RWPE2 (cell line): ENCODE measurements at regions not wholly inside any gene's neighbourhood (a gene's known extent, or its start where the extent isn't known, plus 50 kb on each side); places are given as distances from the start of the nearest gene placed in this dataset.

Source experiments
- ATAC-seq: fragments of 200-7000 bp; cut with Tn5 transposase; 3 replicates; pipeline ENCODE4 v1.9.1; 2021; ENCODE audit warnings: low read depth
- DNase-seq: peaks from one replicate; pipeline ENCODE4 v3.0.0-alpha.2; 2020; ENCODE audit warnings: low spot score
- H3K27ac ChIP-seq: fragments of 450-650 bp; 2 replicates; pipeline ENCODE4 v1.5.1; 2017; ENCODE audit warnings: mild to moderate bottlenecking; ENCODE audit not compliant: poor library complexity, severe bottlenecking
- H3K27me3 ChIP-seq: fragments of 250-450 bp; sonication (Bioruptor Pico); 2 replicates; pipeline ENCODE4 v1.5.1; 2021; ENCODE audit warnings: mild to moderate bottlenecking, moderate library complexity; ENCODE audit not compliant: insufficient read depth, poor library complexity, severe bottlenecking
- H3K36me3 ChIP-seq: fragments of 250-450 bp; sonication (Bioruptor Pico); 2 replicates; pipeline ENCODE4 v1.5.1; 2020; ENCODE audit warnings: low read depth, mild to moderate bottlenecking, moderate library complexity
- H3K4me1 ChIP-seq: fragments of 250-450 bp; sonication (Bioruptor Pico); 2 replicates; pipeline ENCODE4 v1.5.1; 2021; ENCODE audit warnings: mild to moderate bottlenecking, moderate library complexity; ENCODE audit not compliant: insufficient read depth, poor library complexity, severe bottlenecking
- H3K4me3 ChIP-seq: fragments of 250-450 bp; sonication (Bioruptor Pico); 2 replicates; pipeline ENCODE4 v1.5.1; 2021; ENCODE audit warnings: mild to moderate bottlenecking, moderate library complexity; ENCODE audit not compliant: severe bottlenecking
- H3K9me3 ChIP-seq: fragments of 250-450 bp; sonication (Bioruptor Pico); 2 replicates; pipeline ENCODE4 v1.5.1; 2021; ENCODE audit warnings: mild to moderate bottlenecking, moderate library complexity; ENCODE audit not compliant: severe bottlenecking
- CTCF ChIP-seq: fragments of 450-650 bp; IDR thresholded peaks from one replicate; pipeline ENCODE4 v1.5.1; 2017; ENCODE audit warnings: mild to moderate bottlenecking, moderate library complexity; ENCODE audit not compliant: poor library complexity, severe bottlenecking

GRCh38 chr3:27626596-27627118 is 95.5 kb downstream of the EOMES start:
- H3K4me3 ChIP-seq: no peak overlapping the region
- no peaks in the 10 kb centered on the region for H3K27me3 ChIP-seq
- TF ChIP-seq CTCF: no peak
- H3K9me3 ChIP-seq: no peaks in the 10 kb centered on the region
- peaks cover 26% of the 10 kb centered on the region for H3K4me1 ChIP-seq
- H3K27ac ChIP-seq: no peak overlapping the region
- H3K36me3 ChIP-seq: no peaks in the 10 kb centered on the region
- ATAC-seq (no peak), DNase-seq (no peak)

- H3K27ac ChIP-seq: no peak overlapping the region
- TF ChIP-seq CTCF: no peak
- H3K36me3 ChIP-seq: no peaks in the 10 kb centered on the region
- ATAC-seq (no peak), DNase-seq (no peak)
- H3K27me3 ChIP-seq: no peaks in the 10 kb centered on the region
- H3K9me3 ChIP-seq: no peaks in the 10 kb centered on the region
- H3K4me3 ChIP-seq: no peak overlapping the region
- peaks cover 21% of the 10 kb centered on the region for H3K4me1 ChIP-seq
These were observed 96.3 kb downstream of the EOMES start for GRCh38 chr3:27625864-27626263.

GRCh38 chr3:27623085-27623753 is 98.9 kb downstream of the EOMES start:
- H3K9me3 ChIP-seq: no peaks in the 10 kb centered on the region
- no peak overlapping the region for H3K4me3 ChIP-seq
- no peak for TF ChIP-seq CTCF
- H3K27me3 ChIP-seq: no peaks in the 10 kb centered on the region
- DNase-seq (no peak), ATAC-seq (no peak)
- peaks cover 7% of the 10 kb centered on the region for H3K4me1 ChIP-seq
- H3K36me3 ChIP-seq: no peaks in the 10 kb centered on the region
- H3K27ac ChIP-seq: no peak overlapping the region

- ATAC-seq (no peak), DNase-seq (no peak)
- no peaks in the 10 kb centered on the region for H3K4me1 ChIP-seq
- no peak overlapping the region for H3K4me3 ChIP-seq
- H3K27ac ChIP-seq: no peak overlapping the region
- no peak for TF ChIP-seq CTCF
- no peaks in the 10 kb centered on the region for H3K27me3 ChIP-seq
- peaks cover 8% of the 10 kb centered on the region for H3K9me3 ChIP-seq
- no peaks in the 10 kb centered on the region for H3K36me3 ChIP-seq
These were observed 104.6 kb downstream of the EOMES start for GRCh38 chr3:27617552-27617951.

- Histone ChIP-seq H3K4me3 (no peak overlapping the region), H3K36me3 (no peaks in the 10 kb centered on the region), H3K4me1 (no peaks in the 10 kb centered on the region), H3K27me3 (no peaks in the 10 kb centered on the region), H3K9me3 (peaks cover 8% of the 10 kb centered on the region), H3K27ac (no peak overlapping the region)
- ATAC-seq (no peak), DNase-seq (no peak)
- TF ChIP-seq CTCF: no peak
These were observed 106.1 kb downstream of the EOMES start for GRCh38 chr3:27616031-27616430.
